ENCODE measurements at regions not wholly inside any gene's neighbourhood (a gene's known extent, or its start where the extent isn't known, plus 50 kb on each side); places are given as distances from the start of the nearest gene placed in this dataset.
"Not testable (repeated sequence)": the region's sequence is repeated elsewhere in the genome, so short reads cannot be mapped to it uniquely, and the experiment has no call there.

- ChIA-PET POLR2A (no interaction called here), CTCF (no interaction called here)
- Histone ChIP-seq H3K27me3 (ENCODE audit: control insufficient read depth, insufficient read depth, low read length) (no peaks in the 10 kb centered on the region), H3K9me3 (ENCODE audit: control insufficient read depth, insufficient read depth, low read length) (no peaks in the 10 kb centered on the region), H3K27ac (ENCODE audit: low read depth, low read length) (no peak overlapping the region), H3K4me3 (ENCODE audit: low read depth, low read length) (no peak overlapping the region)
- no peak for DNase-seq (ENCODE audit: low read depth, low spot score)
- TF ChIP-seq, protein P1, sequence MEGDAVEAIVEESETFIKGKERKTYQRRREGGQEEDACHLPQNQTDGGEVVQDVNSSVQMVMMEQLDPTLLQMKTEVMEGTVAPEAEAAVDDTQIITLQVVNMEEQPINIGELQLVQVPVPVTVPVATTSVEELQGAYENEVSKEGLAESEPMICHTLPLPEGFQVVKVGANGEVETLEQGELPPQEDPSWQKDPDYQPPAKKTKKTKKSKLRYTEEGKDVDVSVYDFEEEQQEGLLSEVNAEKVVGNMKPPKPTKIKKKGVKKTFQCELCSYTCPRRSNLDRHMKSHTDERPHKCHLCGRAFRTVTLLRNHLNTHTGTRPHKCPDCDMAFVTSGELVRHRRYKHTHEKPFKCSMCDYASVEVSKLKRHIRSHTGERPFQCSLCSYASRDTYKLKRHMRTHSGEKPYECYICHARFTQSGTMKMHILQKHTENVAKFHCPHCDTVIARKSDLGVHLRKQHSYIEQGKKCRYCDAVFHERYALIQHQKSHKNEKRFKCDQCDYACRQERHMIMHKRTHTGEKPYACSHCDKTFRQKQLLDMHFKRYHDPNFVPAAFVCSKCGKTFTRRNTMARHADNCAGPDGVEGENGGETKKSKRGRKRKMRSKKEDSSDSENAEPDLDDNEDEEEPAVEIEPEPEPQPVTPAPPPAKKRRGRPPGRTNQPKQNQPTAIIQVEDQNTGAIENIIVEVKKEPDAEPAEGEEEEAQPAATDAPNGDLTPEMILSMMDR (IDR thresholded peaks at IDR 0.05; ENCODE audit: low read depth, low read length), result no peak
These were observed 213.9 kb upstream of the FIGN start for GRCh38 chr2:163949693-163950092.

DNA sequence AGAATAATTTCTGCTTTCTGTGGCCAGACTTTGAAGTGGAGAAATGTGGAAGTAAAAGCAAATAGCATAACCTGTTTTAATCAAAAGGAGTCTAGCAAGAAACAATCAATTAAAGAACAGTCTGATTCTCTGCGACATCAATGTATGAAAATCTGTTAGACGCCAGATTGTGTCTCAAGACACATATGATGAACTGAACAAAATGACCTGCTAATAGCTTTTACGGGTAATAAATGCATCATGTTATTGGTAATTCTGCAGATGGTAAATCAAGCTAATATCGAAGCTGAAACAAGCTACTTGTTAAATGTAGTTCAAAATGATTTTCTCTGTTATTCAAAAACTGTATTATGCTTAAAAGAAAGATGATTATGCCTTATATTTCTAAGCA lies 208.5 kb upstream of the FIGN start:
- H3K4me3 ChIP-seq (ENCODE audit: low read depth, low read length), result no peak overlapping the region
- ChIA-PET CTCF (no interaction called here), POLR2A (no interaction called here)
- H3K27me3 ChIP-seq (ENCODE audit: control insufficient read depth, insufficient read depth, low read length), result no peaks in the 10 kb centered on the region
- TF ChIP-seq, protein P1 (IDR thresholded peaks at IDR 0.05; ENCODE audit: low read depth, low read length), result no peak
- H3K27ac ChIP-seq (ENCODE audit: low read depth, low read length), result no peak overlapping the region
- no peaks in the 10 kb centered on the region for H3K9me3 ChIP-seq (ENCODE audit: control insufficient read depth, insufficient read depth, low read length)
- no peak for DNase-seq (ENCODE audit: low read depth, low spot score)

DNA sequence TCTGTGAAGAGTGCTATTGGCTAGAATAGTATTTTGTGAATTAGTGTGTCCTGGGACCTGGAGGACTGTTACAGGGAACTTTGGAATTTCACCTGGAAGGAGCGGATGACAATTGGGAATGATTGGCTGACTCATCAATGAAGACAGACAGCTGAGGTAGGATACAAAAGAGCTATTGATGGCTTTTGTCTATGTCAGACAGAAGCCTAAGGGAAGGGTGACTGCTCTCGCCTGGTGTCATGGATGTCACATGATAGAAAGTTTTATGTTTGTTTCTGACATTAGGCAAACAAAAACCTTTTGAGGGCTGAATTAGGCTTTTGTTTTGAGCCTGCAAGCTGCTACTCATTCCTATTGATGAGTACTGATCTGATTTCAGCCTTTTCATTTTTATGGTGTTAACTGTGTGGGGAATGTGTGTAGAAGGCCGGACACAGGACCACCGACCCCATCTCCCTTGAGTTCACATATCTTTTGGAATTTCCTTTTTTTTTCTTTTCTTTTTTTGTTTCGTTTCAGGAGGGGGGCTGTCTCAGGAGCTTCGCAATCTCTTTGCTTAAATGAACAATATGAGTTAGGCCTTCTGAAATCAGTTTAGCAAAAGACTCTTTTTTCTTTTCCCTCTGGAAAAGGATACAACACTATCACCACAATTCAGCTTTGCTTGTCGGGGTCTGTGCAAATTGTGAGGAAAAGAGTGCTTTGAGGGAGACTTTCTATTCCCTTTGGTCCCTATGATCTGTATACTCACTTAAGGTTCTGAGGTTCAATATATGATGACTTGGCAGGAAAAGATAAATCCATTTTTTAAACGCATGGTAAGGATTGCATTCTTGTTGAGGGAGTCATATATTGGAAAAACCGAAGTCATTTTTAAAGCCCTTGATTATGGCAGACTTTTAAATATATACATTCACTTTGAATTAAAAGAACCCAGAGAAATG lies 207.9 kb upstream of the FIGN start:
- no peak for DNase-seq (ENCODE audit: low read depth, low spot score)
- ChIA-PET CTCF (interaction anchor here (0.5 kb wide), 1 partner anchor 703 kb away, joined by 3 read pairs; no protein-coding TSS in a partner anchor), POLR2A (no interaction called here)
- Histone ChIP-seq H3K4me3 (ENCODE audit: low read depth, low read length) (no peak overlapping the region), H3K27ac (ENCODE audit: low read depth, low read length) (no peak overlapping the region), H3K27me3 (ENCODE audit: control insufficient read depth, insufficient read depth, low read length) (no peaks in the 10 kb centered on the region), H3K9me3 (ENCODE audit: control insufficient read depth, insufficient read depth, low read length) (no peaks in the 10 kb centered on the region)
- TF ChIP-seq, protein P1 (IDR thresholded peaks at IDR 0.05; ENCODE audit: low read depth, low read length), result no peak

GRCh38 chr2:163934131-163934530 lies 198.3 kb upstream of the FIGN start:
- no peak for DNase-seq (ENCODE audit: low read depth, low spot score)
- H3K27me3 ChIP-seq (ENCODE audit: control insufficient read depth, insufficient read depth, low read length), result no peaks in the 10 kb centered on the region
- TF ChIP-seq, protein P1 (IDR thresholded peaks at IDR 0.05; ENCODE audit: low read depth, low read length), result no peak
- POLR2A ChIA-PET, result no interaction called here
- no peak overlapping the region for H3K27ac ChIP-seq (ENCODE audit: low read depth, low read length)
- CTCF ChIA-PET, result interaction anchor here (0.6 kb wide), 1 partner anchor 275 kb away, joined by 3 read pairs; no protein-coding TSS in a partner anchor
- H3K9me3 ChIP-seq (ENCODE audit: control insufficient read depth, insufficient read depth, low read length), result no peaks in the 10 kb centered on the region
- no peak overlapping the region for H3K4me3 ChIP-seq (ENCODE audit: low read depth, low read length)

DNA sequence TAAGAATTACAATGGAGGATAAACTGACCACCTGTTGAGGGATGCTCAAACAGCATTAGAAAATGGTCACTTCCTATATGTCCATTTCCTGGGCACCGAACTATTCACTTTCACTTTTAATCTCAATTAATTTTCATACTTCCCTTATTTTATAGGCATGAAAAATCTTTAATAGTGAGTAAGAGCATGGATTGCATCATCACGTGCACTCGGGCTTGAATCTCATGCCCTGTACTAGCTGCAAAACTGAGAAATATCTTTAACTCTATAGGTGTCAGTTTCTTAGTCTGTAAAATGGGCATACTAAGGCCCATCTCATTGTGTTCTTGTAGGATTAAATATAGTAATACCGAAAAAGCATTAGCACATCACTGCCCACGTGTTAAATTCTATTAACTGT lies 183.9 kb upstream of the FIGN start:
- no peak overlapping the region for H3K4me3 ChIP-seq (ENCODE audit: low read depth, low read length)
- no peak for DNase-seq (ENCODE audit: low read depth, low spot score)
- H3K27me3 ChIP-seq (ENCODE audit: control insufficient read depth, insufficient read depth, low read length), result no peaks in the 10 kb centered on the region
- TF ChIP-seq, protein P1 (IDR thresholded peaks at IDR 0.05; ENCODE audit: low read depth, low read length), result no peak
- H3K27ac ChIP-seq (ENCODE audit: low read depth, low read length), result no peak overlapping the region
- ChIA-PET CTCF (interaction anchor here (1.3 kb wide), 1 partner anchor 574 kb away, joined by 3 read pairs; no protein-coding TSS in a partner anchor), POLR2A (no interaction called here)
- no peaks in the 10 kb centered on the region for H3K9me3 ChIP-seq (ENCODE audit: control insufficient read depth, insufficient read depth, low read length)

- peaks cover 10% of the 10 kb centered on the region; the same call in 1 of the 2 replicates for H3K9me3 ChIP-seq (ENCODE audit: control insufficient read depth, insufficient read depth, low read length)
- H3K27me3 ChIP-seq (ENCODE audit: control insufficient read depth, insufficient read depth, low read length); POLR2A ChIA-PET; CTCF ChIA-PET; DNase-seq (ENCODE audit: low read depth, low spot score); H3K4me3 ChIP-seq (ENCODE audit: low read depth, low read length); H3K27ac ChIP-seq (ENCODE audit: low read depth, low read length): not testable (repeated sequence)
These were observed 178.7 kb upstream of the FIGN start for GRCh38 chr2:163914486-163914885.

DNA sequence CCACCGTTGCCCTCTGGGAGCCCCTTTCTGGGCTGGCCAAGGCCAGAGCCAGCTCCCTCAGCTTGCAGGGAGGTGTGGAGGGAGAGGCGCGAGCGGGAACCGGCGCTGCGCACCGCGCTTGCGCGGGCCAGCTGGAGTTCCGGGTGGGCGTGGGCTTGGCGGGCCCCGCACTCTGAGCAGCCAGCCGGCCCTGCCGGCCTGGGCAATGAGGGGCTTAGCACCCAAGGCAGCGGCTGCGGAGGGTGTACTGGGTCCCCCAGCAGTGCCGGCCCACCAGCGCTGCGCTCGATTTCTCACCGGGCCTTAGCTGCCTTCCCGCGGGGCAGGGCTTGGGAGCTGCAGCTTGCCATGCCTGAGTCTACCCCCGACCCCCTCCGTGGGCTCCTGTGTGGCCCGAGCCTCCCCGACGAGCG lies 177.7 kb upstream of the FIGN start:
- H3K27me3 ChIP-seq (ENCODE audit: control insufficient read depth, insufficient read depth, low read length); H3K4me3 ChIP-seq (ENCODE audit: low read depth, low read length); DNase-seq (ENCODE audit: low read depth, low spot score); H3K27ac ChIP-seq (ENCODE audit: low read depth, low read length); CTCF ChIA-PET; POLR2A ChIA-PET: not testable (repeated sequence)
- peaks cover 15% of the 10 kb centered on the region; the same call in 1 of the 2 replicates for H3K9me3 ChIP-seq (ENCODE audit: control insufficient read depth, insufficient read depth, low read length)
